BLaER1 (cell line): ENCODE measurements at regions not wholly inside any gene's neighbourhood (a gene's known extent, or its start where the extent isn't known, plus 50 kb on each side); places are given as distances from the start of the nearest gene placed in this dataset.

ENCODE experiments used
- H3K27ac ChIP-seq: shearing (Covaris generic); formaldehyde crosslinking; 2 replicates; pipeline ENCODE4 v1.8.1; 2022
- H3K27me3 ChIP-seq: shearing (Covaris generic); formaldehyde crosslinking; 2 replicates; pipeline ENCODE4 v1.8.1; 2022
- H3K36me3 ChIP-seq: shearing (Covaris generic); formaldehyde crosslinking; 2 replicates; pipeline ENCODE4 v1.8.1; 2022
- H3K4me1 ChIP-seq: shearing (Covaris generic); formaldehyde crosslinking; 2 replicates; pipeline ENCODE4 v1.8.1; 2022
- H3K4me2 ChIP-seq: shearing (Covaris generic); formaldehyde crosslinking; 2 replicates; pipeline ENCODE4 v1.8.1; 2022
- H3K4me3 ChIP-seq: shearing (Covaris generic); formaldehyde crosslinking; 2 replicates; pipeline ENCODE4 v1.8.1; 2022
- H3K9ac ChIP-seq: shearing (Covaris generic); formaldehyde crosslinking; 2 replicates; pipeline ENCODE4 v1.8.1; 2022
- H3K9me3 ChIP-seq: shearing (Covaris generic); formaldehyde crosslinking; 2 replicates; pipeline ENCODE4 v1.8.1; 2022
- H4K20me1 ChIP-seq: shearing (Covaris generic); formaldehyde crosslinking; 2 replicates; pipeline ENCODE4 v1.8.1; 2022
- Cebpa-rat ChIP-seq: shearing (Covaris generic); IDR thresholded peaks from 2 replicates; pipeline ENCODE4 v1.8.1; 2022

- no peak for TF ChIP-seq Cebpa-rat
- Histone ChIP-seq H3K4me2 (no peak overlapping the region), H3K9ac (no peak overlapping the region), H4K20me1 (no peaks in the 10 kb centered on the region), H3K4me1 (no peaks in the 10 kb centered on the region), H3K36me3 (no peaks in the 10 kb centered on the region), H3K4me3 (no peak overlapping the region), H3K27me3 (no peaks in the 10 kb centered on the region), H3K9me3 (peaks cover 18% of the 10 kb centered on the region), H3K27ac (no peak overlapping the region)
Measured at GRCh38 chr2:45320956-45321355, 290.1 kb downstream of the SRBD1 start.

GRCh38 chr2:45319683-45320455 is 291.2 kb downstream of the SRBD1 start:
- H3K4me3 ChIP-seq: no peak overlapping the region
- no peaks in the 10 kb centered on the region for H3K36me3 ChIP-seq

GRCh38 chr2:45318686-45319085 is 292.4 kb downstream of the SRBD1 start:
- H4K20me1 ChIP-seq: no peaks in the 10 kb centered on the region
- H3K36me3 ChIP-seq: no peaks in the 10 kb centered on the region
- no peak overlapping the region for H3K9ac ChIP-seq
- no peak overlapping the region for H3K4me2 ChIP-seq
- no peak overlapping the region for H3K27ac ChIP-seq
- peaks cover 11% of the 10 kb centered on the region for H3K9me3 ChIP-seq
- TF ChIP-seq Cebpa-rat: no peak
- H3K4me1 ChIP-seq: no peaks in the 10 kb centered on the region
- no peaks in the 10 kb centered on the region for H3K27me3 ChIP-seq
- H3K4me3 ChIP-seq: no peak overlapping the region

More at GRCh38 chr2:45319683-45320455, 291.2 kb downstream of the SRBD1 start:
- no peaks in the 10 kb centered on the region for H3K4me1 ChIP-seq
- TF ChIP-seq Cebpa-rat: no peak
- H3K4me2 ChIP-seq: no peak overlapping the region
- no peaks in the 10 kb centered on the region for H3K27me3 ChIP-seq
- H4K20me1 ChIP-seq: no peaks in the 10 kb centered on the region
- H3K27ac ChIP-seq: no peak overlapping the region
- H3K9ac ChIP-seq: no peak overlapping the region
- H3K9me3 ChIP-seq: peaks cover 18% of the 10 kb centered on the region

- Histone ChIP-seq H3K27me3 (no peaks in the 10 kb centered on the region), H3K9ac (no peak overlapping the region), H3K27ac (no peak overlapping the region), H3K9me3 (peaks cover 10% of the 10 kb centered on the region), H3K36me3 (no peaks in the 10 kb centered on the region), H3K4me2 (no peak overlapping the region), H4K20me1 (no peaks in the 10 kb centered on the region), H3K4me3 (no peak overlapping the region), H3K4me1 (no peaks in the 10 kb centered on the region)
- TF ChIP-seq Cebpa-rat: no peak
Measured at GRCh38 chr2:45316576-45317338, 294.3 kb downstream of the SRBD1 start.

- no peaks in the 10 kb centered on the region for H3K27me3 ChIP-seq
- H4K20me1 ChIP-seq: no peaks in the 10 kb centered on the region
- no peak overlapping the region for H3K27ac ChIP-seq
- H3K9ac ChIP-seq: no peak overlapping the region
- no peak overlapping the region for H3K4me2 ChIP-seq
- H3K9me3 ChIP-seq: peaks cover 12% of the 10 kb centered on the region
- H3K4me3 ChIP-seq: no peak overlapping the region
- no peaks in the 10 kb centered on the region for H3K36me3 ChIP-seq
- no peaks in the 10 kb centered on the region for H3K4me1 ChIP-seq
- no peak for TF ChIP-seq Cebpa-rat
Measured at GRCh38 chr2:45315861-45316260, 295.2 kb downstream of the SRBD1 start.

GRCh38 chr2:45312275-45312674 is 298.8 kb downstream of the SRBD1 start:
- Histone ChIP-seq H3K27ac (no peak overlapping the region), H3K9me3 (peaks cover 10% of the 10 kb centered on the region), H4K20me1 (no peaks in the 10 kb centered on the region), H3K4me2 (no peak overlapping the region), H3K4me1 (no peaks in the 10 kb centered on the region), H3K36me3 (no peaks in the 10 kb centered on the region), H3K9ac (no peak overlapping the region), H3K27me3 (no peaks in the 10 kb centered on the region), H3K4me3 (no peak overlapping the region)
- no peak for TF ChIP-seq Cebpa-rat

- Histone ChIP-seq H3K4me2 (no peak overlapping the region), H3K27me3 (no peaks in the 10 kb centered on the region), H3K27ac (no peak overlapping the region), H4K20me1 (no peaks in the 10 kb centered on the region), H3K9me3 (peaks cover 9% of the 10 kb centered on the region; the same call in 1 of the 2 replicates), H3K9ac (no peak overlapping the region), H3K4me1 (no peaks in the 10 kb centered on the region), H3K36me3 (no peaks in the 10 kb centered on the region), H3K4me3 (no peak overlapping the region)
- no peak for TF ChIP-seq Cebpa-rat
Measured at GRCh38 chr2:45311559-45311958, 299.5 kb downstream of the SRBD1 start.

- Histone ChIP-seq H4K20me1 (no peaks in the 10 kb centered on the region), H3K4me2 (no peak overlapping the region)
Measured at GRCh38 chr2:45307147-45307546, 297.9 kb upstream of the SIX2 start.

GRCh38 chr2:45305599-45305998 is 296.3 kb upstream of the SIX2 start:
- no peaks in the 10 kb centered on the region for H4K20me1 ChIP-seq
- H3K27ac ChIP-seq: no peak overlapping the region
- no peaks in the 10 kb centered on the region for H3K36me3 ChIP-seq
- no peak overlapping the region for H3K9ac ChIP-seq
- H3K9me3 ChIP-seq: peaks cover 5% of the 10 kb centered on the region; the same call in 1 of the 2 replicates
- H3K4me2 ChIP-seq: no peak overlapping the region
- TF ChIP-seq Cebpa-rat: no peak
- H3K27me3 ChIP-seq: no peaks in the 10 kb centered on the region
- no peak overlapping the region for H3K4me3 ChIP-seq
- peaks cover 36% of the 10 kb centered on the region for H3K4me1 ChIP-seq

More at GRCh38 chr2:45307147-45307546, 297.9 kb upstream of the SIX2 start:
- TF ChIP-seq Cebpa-rat: no peak
- Histone ChIP-seq H3K4me3 (no peak overlapping the region), H3K9me3 (peaks cover 9% of the 10 kb centered on the region; the same call in 1 of the 2 replicates), H3K4me1 (peaks cover 21% of the 10 kb centered on the region), H3K36me3 (no peaks in the 10 kb centered on the region), H3K9ac (no peak overlapping the region), H3K27me3 (no peaks in the 10 kb centered on the region), H3K27ac (no peak overlapping the region)
